ENCODE measurements at regions not wholly inside any gene's neighbourhood (a gene's known extent, or its start where the extent isn't known, plus 50 kb on each side); places are given as distances from the start of the nearest gene placed in this dataset.

DNA sequence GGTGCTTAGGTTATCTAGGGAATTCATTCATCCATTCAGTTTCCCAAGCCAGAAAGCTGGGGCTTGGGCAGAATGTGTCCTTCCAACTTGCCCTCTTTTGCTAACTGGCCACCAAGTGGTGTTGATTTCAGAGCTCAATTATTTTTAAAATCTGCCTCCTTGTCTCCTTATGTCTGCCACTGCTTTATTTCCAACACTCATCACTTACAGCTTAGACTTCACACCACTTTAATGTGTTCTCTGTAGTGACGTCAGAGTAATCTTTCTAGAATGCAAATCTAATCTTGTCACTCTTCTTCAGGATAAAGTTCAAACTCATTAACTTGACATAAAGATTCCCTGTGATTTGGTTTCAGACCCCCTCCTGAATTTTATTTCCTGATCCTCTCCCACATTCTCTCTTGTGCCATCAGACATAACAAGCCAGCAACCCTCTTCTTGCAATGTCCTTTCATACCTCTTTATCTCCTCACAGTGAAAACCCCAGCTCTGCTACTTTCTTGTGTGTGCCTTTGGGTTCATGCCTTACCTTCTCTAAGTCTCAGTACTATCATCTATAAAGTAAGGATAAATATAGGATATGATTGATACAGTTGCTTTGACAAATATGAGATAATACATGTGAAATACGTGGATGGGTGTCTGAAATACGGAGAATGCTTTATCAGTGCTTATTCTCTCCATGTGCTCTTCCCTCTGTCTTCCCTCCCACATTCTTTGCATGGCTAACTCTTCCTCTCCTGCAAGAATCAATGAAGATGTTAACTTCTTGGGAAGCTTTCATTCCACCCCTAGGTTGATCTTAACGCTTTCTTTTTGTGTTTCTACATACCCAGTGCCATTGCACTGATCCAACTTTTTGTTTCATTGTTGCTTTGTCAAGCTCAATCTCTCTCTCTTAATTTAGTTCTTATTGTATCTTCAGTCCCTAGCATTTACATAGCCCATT lies 522.7 kb upstream of the FZD8 start:
- TF ChIP-seq, protein P1, sequence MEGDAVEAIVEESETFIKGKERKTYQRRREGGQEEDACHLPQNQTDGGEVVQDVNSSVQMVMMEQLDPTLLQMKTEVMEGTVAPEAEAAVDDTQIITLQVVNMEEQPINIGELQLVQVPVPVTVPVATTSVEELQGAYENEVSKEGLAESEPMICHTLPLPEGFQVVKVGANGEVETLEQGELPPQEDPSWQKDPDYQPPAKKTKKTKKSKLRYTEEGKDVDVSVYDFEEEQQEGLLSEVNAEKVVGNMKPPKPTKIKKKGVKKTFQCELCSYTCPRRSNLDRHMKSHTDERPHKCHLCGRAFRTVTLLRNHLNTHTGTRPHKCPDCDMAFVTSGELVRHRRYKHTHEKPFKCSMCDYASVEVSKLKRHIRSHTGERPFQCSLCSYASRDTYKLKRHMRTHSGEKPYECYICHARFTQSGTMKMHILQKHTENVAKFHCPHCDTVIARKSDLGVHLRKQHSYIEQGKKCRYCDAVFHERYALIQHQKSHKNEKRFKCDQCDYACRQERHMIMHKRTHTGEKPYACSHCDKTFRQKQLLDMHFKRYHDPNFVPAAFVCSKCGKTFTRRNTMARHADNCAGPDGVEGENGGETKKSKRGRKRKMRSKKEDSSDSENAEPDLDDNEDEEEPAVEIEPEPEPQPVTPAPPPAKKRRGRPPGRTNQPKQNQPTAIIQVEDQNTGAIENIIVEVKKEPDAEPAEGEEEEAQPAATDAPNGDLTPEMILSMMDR (IDR thresholded peaks at IDR 0.05 in 4 of 5, conservative IDR thresholded peaks at IDR 0.05 in 1 of 5): no peak
- no peak for TF ChIP-seq POLR2A (IDR thresholded peaks at IDR 0.05)

Data from gastrocnemius medialis (tissue), 4 donors.